Choroid plexus epithelial cell (primary cell): ENCODE measurements at regions not wholly inside any gene's neighbourhood (a gene's known extent, or its start where the extent isn't known, plus 50 kb on each side); places are given as distances from the start of the nearest gene placed in this dataset.

Source experiments
- DNase-seq: peaks from one replicate; pipeline ENCODE4 v3.0.0-alpha.2; 2010; ENCODE audit warnings: low read depth
- H3K4me3 ChIP-seq: 2 replicates; pipeline ENCODE4 v1.5.1; 2011; ENCODE audit warnings: low read depth, mild to moderate bottlenecking, control low read depth, low read length, moderate library complexity
- TF ChIP-seq, protein P1 (sequence below): conservative IDR thresholded peaks from 2 replicates; pipeline ENCODE4 v1.5.1; 2011; ENCODE audit warnings: low read depth, mild to moderate bottlenecking, control low read depth, inconsistent platforms, low read length, moderate library complexity

DNA sequence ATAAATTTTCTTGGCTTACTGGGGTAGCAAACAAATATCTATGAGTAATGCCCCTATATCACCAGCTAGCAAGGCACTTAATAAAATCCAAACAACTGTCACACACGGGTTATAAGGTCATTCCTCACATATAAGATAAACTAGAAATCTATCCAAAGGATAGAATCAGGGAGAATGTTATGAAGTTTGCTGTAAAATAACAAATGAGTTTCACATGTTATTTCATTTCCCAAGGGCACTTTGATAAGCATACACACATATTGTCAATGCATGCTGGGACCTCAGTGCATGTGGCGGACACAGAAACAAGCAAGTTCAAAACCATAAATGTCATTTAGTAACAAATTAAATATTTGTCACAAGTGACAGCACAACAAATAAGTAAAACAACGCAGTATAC lies 429.4 kb downstream of the GXYLT1 start:
- no peak for DNase-seq
- TF ChIP-seq, protein P1, sequence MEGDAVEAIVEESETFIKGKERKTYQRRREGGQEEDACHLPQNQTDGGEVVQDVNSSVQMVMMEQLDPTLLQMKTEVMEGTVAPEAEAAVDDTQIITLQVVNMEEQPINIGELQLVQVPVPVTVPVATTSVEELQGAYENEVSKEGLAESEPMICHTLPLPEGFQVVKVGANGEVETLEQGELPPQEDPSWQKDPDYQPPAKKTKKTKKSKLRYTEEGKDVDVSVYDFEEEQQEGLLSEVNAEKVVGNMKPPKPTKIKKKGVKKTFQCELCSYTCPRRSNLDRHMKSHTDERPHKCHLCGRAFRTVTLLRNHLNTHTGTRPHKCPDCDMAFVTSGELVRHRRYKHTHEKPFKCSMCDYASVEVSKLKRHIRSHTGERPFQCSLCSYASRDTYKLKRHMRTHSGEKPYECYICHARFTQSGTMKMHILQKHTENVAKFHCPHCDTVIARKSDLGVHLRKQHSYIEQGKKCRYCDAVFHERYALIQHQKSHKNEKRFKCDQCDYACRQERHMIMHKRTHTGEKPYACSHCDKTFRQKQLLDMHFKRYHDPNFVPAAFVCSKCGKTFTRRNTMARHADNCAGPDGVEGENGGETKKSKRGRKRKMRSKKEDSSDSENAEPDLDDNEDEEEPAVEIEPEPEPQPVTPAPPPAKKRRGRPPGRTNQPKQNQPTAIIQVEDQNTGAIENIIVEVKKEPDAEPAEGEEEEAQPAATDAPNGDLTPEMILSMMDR, result no peak
- H3K4me3 ChIP-seq, result no peak overlapping the region

DNA sequence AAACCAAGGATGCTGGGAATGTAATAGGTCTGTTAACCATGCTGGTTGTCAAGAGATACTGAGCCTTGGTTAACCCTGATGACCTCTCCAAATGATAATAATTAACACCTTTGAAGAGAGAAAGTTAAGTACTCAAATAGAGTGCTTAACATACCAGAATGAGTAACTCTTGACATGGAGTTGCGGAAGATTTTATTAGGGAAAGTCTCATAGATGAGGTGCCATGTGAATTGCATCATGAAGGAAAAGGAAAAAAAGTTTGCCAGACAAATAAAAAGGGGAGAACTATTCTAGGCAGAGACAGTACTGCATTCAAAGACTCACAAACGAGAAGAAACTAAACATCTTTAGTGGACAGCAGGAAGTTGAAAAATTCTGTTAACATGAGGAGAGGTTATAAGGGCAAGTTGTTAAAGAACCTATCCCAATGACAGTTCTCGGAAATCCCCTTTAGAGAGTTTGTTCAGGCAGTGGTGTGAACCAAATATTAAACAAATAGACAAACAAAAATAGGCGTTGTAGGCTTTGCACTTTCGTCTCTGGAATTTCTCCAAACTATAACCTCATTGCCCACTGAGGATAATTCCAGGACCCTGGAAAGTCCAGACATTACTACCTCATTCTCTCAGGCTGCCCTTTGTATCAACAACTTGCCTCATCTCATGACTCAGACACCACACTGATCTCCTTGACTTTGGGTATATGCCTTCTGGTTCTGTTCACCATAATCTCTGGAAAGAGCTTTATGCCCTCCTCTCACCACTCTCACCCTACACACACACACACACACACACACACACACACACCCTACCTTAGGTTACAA lies 435.0 kb downstream of the GXYLT1 start:
- TF ChIP-seq, protein P1, result no peak
- peak; percentile 4 for DNase-seq
- H3K4me3 ChIP-seq, result no peak overlapping the region

DNA sequence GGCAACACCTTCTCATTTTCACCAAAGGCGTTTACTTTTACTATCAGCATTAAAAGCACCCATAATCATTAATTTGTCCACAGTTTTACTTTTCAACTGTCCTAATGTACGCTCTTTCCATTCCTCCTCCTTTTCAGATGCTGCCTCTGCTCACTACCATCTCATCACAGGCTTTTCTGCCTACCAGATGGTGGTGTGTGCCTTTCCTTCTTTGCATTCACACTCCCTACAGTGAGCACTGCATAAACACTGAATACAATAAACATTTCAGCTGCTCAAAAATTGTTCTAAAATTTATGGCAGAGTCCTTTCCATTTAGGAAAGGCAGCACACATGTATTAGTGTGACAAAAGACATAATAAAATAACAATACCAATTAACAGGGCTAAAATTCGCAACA lies 435.7 kb downstream of the GXYLT1 start:
- TF ChIP-seq, protein P1, result no peak
- no peak overlapping the region for H3K4me3 ChIP-seq
- no peak for DNase-seq

DNA sequence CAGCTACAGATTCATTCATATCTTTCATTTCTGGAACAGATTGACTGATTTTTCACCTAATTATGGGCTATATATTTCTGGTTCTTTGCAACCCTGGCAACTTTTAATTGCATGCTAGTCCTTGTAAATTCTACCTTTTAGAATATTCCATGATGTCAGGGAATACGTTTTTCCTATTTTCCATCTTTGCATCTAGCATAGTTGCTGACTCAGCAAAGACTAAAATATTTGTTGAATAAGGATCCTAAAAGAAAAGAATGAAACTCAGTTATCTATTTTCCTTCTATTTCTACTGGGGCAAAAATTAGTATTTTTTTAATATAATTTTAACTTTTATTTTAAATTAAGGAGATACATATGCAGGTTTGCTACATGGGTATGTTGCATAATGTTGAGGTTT lies 438.3 kb downstream of the GXYLT1 start:
- H3K4me3 ChIP-seq, result no peak overlapping the region
- TF ChIP-seq, protein P1, result no peak
- DNase-seq, result no peak

DNA sequence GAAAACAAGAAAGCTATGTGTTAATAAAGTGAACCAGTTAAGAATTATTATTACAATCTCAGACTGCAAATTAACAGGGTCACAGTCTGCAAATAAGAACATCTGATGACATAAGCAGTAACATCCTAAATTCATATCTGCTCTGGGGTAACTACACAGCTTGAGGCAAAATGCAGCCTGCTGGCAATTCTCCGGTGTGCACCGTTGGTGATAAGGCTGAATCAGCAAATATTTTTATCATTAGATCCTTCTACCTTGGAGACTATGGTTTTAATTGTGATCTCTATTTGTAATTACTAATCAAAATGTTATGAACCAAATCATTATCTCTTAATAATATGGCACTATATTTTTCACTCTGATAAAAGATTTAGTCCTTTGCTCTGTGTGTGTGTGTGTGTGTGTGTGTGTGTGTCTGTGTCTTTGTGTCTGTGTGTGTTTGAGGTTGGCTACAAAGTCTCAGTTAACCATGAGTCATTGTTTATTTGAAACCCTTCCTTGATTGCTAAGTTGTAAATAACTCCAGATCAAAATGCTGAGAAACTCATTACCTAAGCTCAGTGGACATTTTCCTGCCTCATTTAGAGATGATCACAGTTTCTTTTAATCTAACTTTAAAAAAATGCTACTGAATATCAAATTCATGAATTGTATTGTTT lies 442.6 kb downstream of the GXYLT1 start:
- H3K4me3 ChIP-seq, result no peak overlapping the region
- no peak for DNase-seq
- TF ChIP-seq, protein P1, result no peak

DNA sequence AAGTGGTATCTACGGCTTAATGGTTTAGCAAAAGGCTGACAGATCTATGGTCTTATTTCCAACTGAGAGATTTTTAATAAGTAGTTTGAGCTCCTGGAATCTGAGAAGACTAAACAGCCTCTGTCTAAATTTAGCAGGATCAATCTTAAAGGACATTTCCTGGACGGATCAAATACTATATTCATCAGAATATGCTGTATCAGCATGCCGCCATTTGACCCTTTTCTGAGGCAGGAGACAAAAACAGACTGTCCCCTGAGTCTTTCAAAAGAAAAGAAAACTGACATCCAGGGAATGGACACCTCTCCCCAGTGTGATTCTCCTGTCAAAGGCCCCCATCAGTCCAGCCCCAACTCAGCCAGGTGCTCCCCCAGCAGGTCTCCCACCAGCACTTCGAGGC lies 443.7 kb downstream of the GXYLT1 start:
- H3K4me3 ChIP-seq, result no peak overlapping the region
- TF ChIP-seq, protein P1, result no peak
- DNase-seq, result no peak

DNA sequence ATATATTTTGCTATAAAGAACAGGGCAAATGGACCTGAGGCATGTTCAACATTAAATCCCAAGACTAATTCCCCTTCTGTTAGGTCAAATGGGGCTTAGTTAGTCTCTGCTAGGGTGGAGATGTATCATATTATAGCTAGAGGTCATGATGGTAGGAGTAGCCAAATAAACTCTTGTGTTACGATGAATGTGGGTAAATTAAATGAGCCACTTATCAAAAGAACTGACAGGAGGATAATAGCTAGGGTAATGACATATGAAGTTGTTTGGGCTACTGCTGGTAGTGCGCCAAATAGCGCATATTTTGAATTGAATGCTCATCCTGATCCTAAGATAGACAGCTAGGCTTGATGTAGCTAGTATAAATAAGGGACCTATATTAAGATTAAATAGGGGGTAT lies 445.0 kb downstream of the GXYLT1 start:
- DNase-seq, result no peak
- H3K4me3 ChIP-seq, result no peak overlapping the region
- TF ChIP-seq, protein P1, result no peak
